ENCODE measurements at regions not wholly inside any gene's neighbourhood (a gene's known extent, or its start where the extent isn't known, plus 50 kb on each side); places are given as distances from the start of the nearest gene placed in this dataset.
A peak's percentile ranks its signal among the peaks of the same experiment; 100 is the strongest.

DNA sequence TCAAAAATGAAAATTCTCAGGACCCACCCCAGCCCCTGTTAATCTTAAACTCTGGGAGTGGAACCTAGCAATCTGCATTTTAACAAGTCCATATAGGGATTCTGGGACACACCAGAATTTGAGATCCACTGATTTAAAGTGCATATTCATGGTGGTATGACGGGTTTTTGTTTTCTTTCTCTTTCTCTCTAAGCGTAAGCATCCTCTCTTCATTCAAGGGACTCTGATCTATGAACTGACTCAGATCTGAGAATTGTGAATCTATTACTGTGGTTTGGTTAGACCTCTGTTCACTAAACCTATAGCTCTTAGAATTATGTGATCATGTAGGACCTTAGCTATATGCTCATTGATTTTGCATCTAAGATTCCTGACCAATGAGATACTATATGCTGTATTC lies 565.2 kb downstream of the CCDC171 start:
- Histone ChIP-seq H2BK5ac (ENCODE audit: low read depth, low read length, poor library complexity, severe bottlenecking) (no peak overlapping the region), H3K36me3 (ENCODE audit: control insufficient read depth in 1 of 2, insufficient read depth in 2 of 2, low read depth in 1 of 2, low read length in 2 of 2) (no peaks in the 10 kb centered on the region)
- DNase-seq: no peak

DNA sequence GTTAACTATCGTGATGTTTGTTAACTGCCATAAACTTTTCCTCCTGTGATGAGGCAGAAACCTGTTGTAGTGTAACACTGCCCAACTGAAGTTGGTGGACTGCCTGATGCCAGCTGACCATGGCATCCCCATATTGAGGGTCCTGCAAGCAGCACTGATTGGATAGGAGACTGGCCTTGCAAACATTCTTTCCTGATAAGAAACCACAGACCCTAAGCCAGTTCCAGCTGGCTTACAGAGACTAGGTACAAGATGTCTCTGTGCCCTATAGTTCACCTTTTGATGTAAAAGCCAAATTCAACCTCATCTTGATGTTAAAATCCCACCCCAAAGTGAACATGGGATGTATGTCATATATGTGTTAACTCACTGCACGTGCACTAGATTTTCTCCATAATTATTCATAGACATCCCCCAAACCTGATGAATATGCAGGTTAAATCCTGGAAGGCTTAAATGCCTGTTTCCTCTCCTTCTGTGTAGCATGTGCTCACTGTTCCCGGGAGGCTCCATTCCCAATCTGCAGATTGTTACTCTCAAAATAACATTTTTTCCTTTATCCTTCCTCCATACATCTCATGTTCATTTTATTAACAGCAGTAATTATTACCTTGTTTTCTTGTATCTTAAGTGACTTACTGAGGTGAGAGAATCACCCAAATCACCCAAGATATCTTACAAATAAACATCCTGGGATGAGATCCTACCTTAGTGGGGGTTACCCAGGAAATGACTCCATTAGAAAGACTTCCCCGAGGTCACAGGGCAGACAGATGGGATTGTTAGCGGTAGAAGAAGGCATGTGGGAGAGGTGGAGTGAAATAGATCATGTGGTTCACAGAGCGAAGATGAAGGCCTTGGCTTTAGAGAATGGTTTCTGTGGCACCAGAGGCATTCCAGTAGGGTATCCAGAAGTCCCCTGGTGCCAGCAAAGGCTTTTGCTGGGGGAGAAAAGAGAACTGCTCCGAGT lies 566.7 kb downstream of the CCDC171 start:
- peak overlapping the region; percentile 23 for H2BK120ac ChIP-seq (ENCODE audit: low read depth, low read length)
- 60% methylated on average over 7 of the region's 7 CpGs for WGBS
- peak overlapping the region; percentile 97 for H3K27ac ChIP-seq (ENCODE audit: low read length, poor library complexity, severe bottlenecking)
- no peaks in the 10 kb centered on the region for H3K36me3 ChIP-seq (ENCODE audit: control insufficient read depth in 1 of 2, insufficient read depth in 2 of 2, low read depth in 1 of 2, low read length in 2 of 2)
- peak; percentile 29 for DNase-seq
- peak overlapping the region in 1 of 2 experiments; percentile 20 for H3K14ac ChIP-seq (ENCODE audit: low read length in 2 of 2)
- peaks cover 13% of the 10 kb centered on the region for H3K4me1 ChIP-seq (ENCODE audit: control insufficient read depth, insufficient read depth, low read depth, low read length)
- no peaks in the 10 kb centered on the region for H3K9me3 ChIP-seq (ENCODE audit: control insufficient read depth, low read length)
- H3K9ac ChIP-seq (ENCODE audit: low read length): no peak overlapping the region
- H2BK5ac ChIP-seq (ENCODE audit: low read depth, low read length, poor library complexity, severe bottlenecking): peak overlapping the region; percentile 93
- no peak overlapping the region for H2AFZ ChIP-seq (ENCODE audit: low read depth, low read length)
- H2BK12ac ChIP-seq (ENCODE audit: low read length in 2 of 2): peak overlapping the region; percentile 38 to 53
- H3K4me3 ChIP-seq (ENCODE audit: insufficient read depth in 1 of 2, low read depth in 1 of 2, low read length in 2 of 2): no peak overlapping the region
- no peak overlapping the region for H4K91ac ChIP-seq (ENCODE audit: low read length)
- H4K8ac ChIP-seq (ENCODE audit: low read length): peak overlapping the region; percentile 30
- no peak overlapping the region for H3K4ac ChIP-seq (ENCODE audit: low read depth in 1 of 2, low read length in 2 of 2)
- peak overlapping the region; percentile 99 for H2AK5ac ChIP-seq (ENCODE audit: low read length, severe bottlenecking)
- H2BK15ac ChIP-seq (ENCODE audit: low read depth, poor library complexity, severe bottlenecking): no peak overlapping the region
- no peak overlapping the region for H3K4me2 ChIP-seq (ENCODE audit: low read length, poor library complexity, severe bottlenecking)
- H3K27me3 ChIP-seq (ENCODE audit: control insufficient read depth in 1 of 2, insufficient read depth in 1 of 2, low read length in 2 of 2): no peaks in the 10 kb centered on the region
- H3K18ac ChIP-seq (ENCODE audit: low read depth in 1 of 2, low read length in 2 of 2): peak overlapping the region; percentile 26 to 47
- no peaks in the 10 kb centered on the region for H3K79me1 ChIP-seq (replicated peaks; ENCODE audit: low read length, poor library complexity, severe bottlenecking)
- H3K23ac ChIP-seq (ENCODE audit: low read length in 2 of 2): no peak overlapping the region

More for the DNA sequence above, 565.2 kb downstream of the CCDC171 start:
- no peak overlapping the region for H2BK15ac ChIP-seq (ENCODE audit: low read depth, poor library complexity, severe bottlenecking)
- no peak overlapping the region for H3K4me2 ChIP-seq (ENCODE audit: low read length, poor library complexity, severe bottlenecking)
- no peak overlapping the region for H3K9ac ChIP-seq (ENCODE audit: low read length)
- no peaks in the 10 kb centered on the region for H3K27me3 ChIP-seq (ENCODE audit: control insufficient read depth in 1 of 2, insufficient read depth in 1 of 2, low read length in 2 of 2)
- H3K4me1 ChIP-seq (ENCODE audit: control insufficient read depth, insufficient read depth, low read depth, low read length): peaks cover 13% of the 10 kb centered on the region
- no peak overlapping the region for H3K4ac ChIP-seq (ENCODE audit: low read depth in 1 of 2, low read length in 2 of 2)
- no peak overlapping the region for H4K8ac ChIP-seq (ENCODE audit: low read length)
- H3K79me1 ChIP-seq (replicated peaks; ENCODE audit: low read length, poor library complexity, severe bottlenecking): no peaks in the 10 kb centered on the region
- H3K18ac ChIP-seq (ENCODE audit: low read depth in 1 of 2, low read length in 2 of 2): no peak overlapping the region
- H3K27ac ChIP-seq (ENCODE audit: low read length, poor library complexity, severe bottlenecking): peak overlapping the region; percentile 61
- no peak overlapping the region for H2AFZ ChIP-seq (ENCODE audit: low read depth, low read length)
- no peaks in the 10 kb centered on the region for H3K9me3 ChIP-seq (ENCODE audit: control insufficient read depth, low read length)
- no peak overlapping the region for H3K14ac ChIP-seq (ENCODE audit: low read length in 2 of 2)
- WGBS: no CpG with 5 or more reads among the region's 2 CpGs
- H4K91ac ChIP-seq (ENCODE audit: low read length): no peak overlapping the region
- no peak overlapping the region for H3K4me3 ChIP-seq (ENCODE audit: insufficient read depth in 1 of 2, low read depth in 1 of 2, low read length in 2 of 2)
- no peak overlapping the region for H2BK120ac ChIP-seq (ENCODE audit: low read depth, low read length)
- no peak overlapping the region for H2BK12ac ChIP-seq (ENCODE audit: low read length in 2 of 2)
- peak overlapping the region; percentile 97 for H2AK5ac ChIP-seq (ENCODE audit: low read length, severe bottlenecking)
- no peak overlapping the region for H3K23ac ChIP-seq (ENCODE audit: low read length in 2 of 2)

GRCh38 chr9:16120231-16120641 lies 567.4 kb downstream of the CCDC171 start:
- 77% methylated on average over 4 of the region's 4 CpGs for WGBS
- no peak overlapping the region for H4K91ac ChIP-seq (ENCODE audit: low read length)

GRCh38 chr9:16120727-16121126 lies 567.9 kb downstream of the CCDC171 start:
- no peak overlapping the region for H3K4me2 ChIP-seq (ENCODE audit: low read length, poor library complexity, severe bottlenecking)
- no peak overlapping the region for H4K8ac ChIP-seq (ENCODE audit: low read length)
- H3K27ac ChIP-seq (ENCODE audit: low read length, poor library complexity, severe bottlenecking): peak overlapping the region; percentile 97
- H4K91ac ChIP-seq (ENCODE audit: low read length): no peak overlapping the region
- DNase-seq: no peak
- peaks cover 13% of the 10 kb centered on the region for H3K4me1 ChIP-seq (ENCODE audit: control insufficient read depth, insufficient read depth, low read depth, low read length)
- no peaks in the 10 kb centered on the region for H3K79me1 ChIP-seq (replicated peaks; ENCODE audit: low read length, poor library complexity, severe bottlenecking)
- H3K4me3 ChIP-seq (ENCODE audit: insufficient read depth in 1 of 2, low read depth in 1 of 2, low read length in 2 of 2): no peak overlapping the region
- peak overlapping the region in 1 of 2 experiments; percentile 18 for H3K18ac ChIP-seq (ENCODE audit: low read depth in 1 of 2, low read length in 2 of 2)
- H2BK5ac ChIP-seq (ENCODE audit: low read depth, low read length, poor library complexity, severe bottlenecking): peak overlapping the region; percentile 90
- H2AFZ ChIP-seq (ENCODE audit: low read depth, low read length): no peak overlapping the region
- no peak overlapping the region for H3K9ac ChIP-seq (ENCODE audit: low read length)
- H2BK12ac ChIP-seq (ENCODE audit: low read length in 2 of 2): peak overlapping the region in 1 of 2 experiments; percentile 90
- no peaks in the 10 kb centered on the region for H3K27me3 ChIP-seq (ENCODE audit: control insufficient read depth in 1 of 2, insufficient read depth in 1 of 2, low read length in 2 of 2)
- H2BK15ac ChIP-seq (ENCODE audit: low read depth, poor library complexity, severe bottlenecking): no peak overlapping the region
- WGBS: 95% methylated on average over 7 of the region's 7 CpGs
- H3K23ac ChIP-seq (ENCODE audit: low read length in 2 of 2): no peak overlapping the region
- H2AK5ac ChIP-seq (ENCODE audit: low read length, severe bottlenecking): peak overlapping the region; percentile 72
- H3K14ac ChIP-seq (ENCODE audit: low read length in 2 of 2): peak overlapping the region in 1 of 2 experiments; percentile 53
- no peak overlapping the region for H3K4ac ChIP-seq (ENCODE audit: low read depth in 1 of 2, low read length in 2 of 2)
- H3K9me3 ChIP-seq (ENCODE audit: control insufficient read depth, low read length): no peaks in the 10 kb centered on the region
- no peaks in the 10 kb centered on the region for H3K36me3 ChIP-seq (ENCODE audit: control insufficient read depth in 1 of 2, insufficient read depth in 2 of 2, low read depth in 1 of 2, low read length in 2 of 2)
- H2BK120ac ChIP-seq (ENCODE audit: low read depth, low read length): no peak overlapping the region

More at GRCh38 chr9:16120231-16120641, 567.4 kb downstream of the CCDC171 start:
- H3K4me2 ChIP-seq (ENCODE audit: low read length, poor library complexity, severe bottlenecking): no peak overlapping the region
- no peaks in the 10 kb centered on the region for H3K27me3 ChIP-seq (ENCODE audit: control insufficient read depth in 1 of 2, insufficient read depth in 1 of 2, low read length in 2 of 2)
- no peaks in the 10 kb centered on the region for H3K79me1 ChIP-seq (replicated peaks; ENCODE audit: low read length, poor library complexity, severe bottlenecking)
- H2AK5ac ChIP-seq (ENCODE audit: low read length, severe bottlenecking): peak overlapping the region; percentile 72
- no peak overlapping the region for H3K4me3 ChIP-seq (ENCODE audit: insufficient read depth in 1 of 2, low read depth in 1 of 2, low read length in 2 of 2)
- H4K8ac ChIP-seq (ENCODE audit: low read length): no peak overlapping the region
- H2AFZ ChIP-seq (ENCODE audit: low read depth, low read length): no peak overlapping the region
- DNase-seq: no peak
- peak overlapping the region in 1 of 2 experiments; percentile 43 for H3K4ac ChIP-seq (ENCODE audit: low read depth in 1 of 2, low read length in 2 of 2)
- H2BK12ac ChIP-seq (ENCODE audit: low read length in 2 of 2): peak overlapping the region in 1 of 2 experiments; percentile 90
- no peak overlapping the region for H2BK120ac ChIP-seq (ENCODE audit: low read depth, low read length)
- no peaks in the 10 kb centered on the region for H3K36me3 ChIP-seq (ENCODE audit: control insufficient read depth in 1 of 2, insufficient read depth in 2 of 2, low read depth in 1 of 2, low read length in 2 of 2)
- H2BK15ac ChIP-seq (ENCODE audit: low read depth, poor library complexity, severe bottlenecking): no peak overlapping the region
- H3K9me3 ChIP-seq (ENCODE audit: control insufficient read depth, low read length): no peaks in the 10 kb centered on the region
- no peak overlapping the region for H3K18ac ChIP-seq (ENCODE audit: low read depth in 1 of 2, low read length in 2 of 2)
- peaks cover 13% of the 10 kb centered on the region for H3K4me1 ChIP-seq (ENCODE audit: control insufficient read depth, insufficient read depth, low read depth, low read length)
- peak overlapping the region; percentile 97 for H3K27ac ChIP-seq (ENCODE audit: low read length, poor library complexity, severe bottlenecking)
- no peak overlapping the region for H3K23ac ChIP-seq (ENCODE audit: low read length in 2 of 2)
- no peak overlapping the region for H3K9ac ChIP-seq (ENCODE audit: low read length)
- H2BK5ac ChIP-seq (ENCODE audit: low read depth, low read length, poor library complexity, severe bottlenecking): peak overlapping the region; percentile 90
- H3K14ac ChIP-seq (ENCODE audit: low read length in 2 of 2): peak overlapping the region in 1 of 2 experiments; percentile 53
